ENCODE measurements at regions not wholly inside any gene's neighbourhood (a gene's known extent, or its start where the extent isn't known, plus 50 kb on each side); places are given as distances from the start of the nearest gene placed in this dataset.

DNA sequence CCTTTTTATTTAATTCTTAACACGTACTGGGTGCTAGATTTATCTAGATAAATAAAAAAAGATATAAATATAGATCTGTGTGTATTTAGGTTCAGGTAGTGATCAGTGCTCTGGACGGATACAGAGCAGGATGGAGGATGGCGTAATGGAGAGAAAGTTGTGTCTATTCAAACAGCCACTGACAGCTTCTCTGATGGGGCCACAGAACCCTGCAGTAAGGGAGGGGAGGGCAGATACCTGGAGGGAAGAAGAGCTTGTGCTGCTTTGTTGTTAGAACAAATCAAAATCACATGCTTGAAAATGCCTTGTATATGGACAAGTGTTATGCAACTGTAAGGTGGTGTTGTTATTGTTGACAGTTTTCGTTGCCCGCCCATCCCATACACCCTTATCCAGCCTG lies 170.2 kb downstream of the UTP18 start:
- no peak for TF ChIP-seq EP300 (IDR thresholded peaks at IDR 0.05)
- TF ChIP-seq, protein P1, sequence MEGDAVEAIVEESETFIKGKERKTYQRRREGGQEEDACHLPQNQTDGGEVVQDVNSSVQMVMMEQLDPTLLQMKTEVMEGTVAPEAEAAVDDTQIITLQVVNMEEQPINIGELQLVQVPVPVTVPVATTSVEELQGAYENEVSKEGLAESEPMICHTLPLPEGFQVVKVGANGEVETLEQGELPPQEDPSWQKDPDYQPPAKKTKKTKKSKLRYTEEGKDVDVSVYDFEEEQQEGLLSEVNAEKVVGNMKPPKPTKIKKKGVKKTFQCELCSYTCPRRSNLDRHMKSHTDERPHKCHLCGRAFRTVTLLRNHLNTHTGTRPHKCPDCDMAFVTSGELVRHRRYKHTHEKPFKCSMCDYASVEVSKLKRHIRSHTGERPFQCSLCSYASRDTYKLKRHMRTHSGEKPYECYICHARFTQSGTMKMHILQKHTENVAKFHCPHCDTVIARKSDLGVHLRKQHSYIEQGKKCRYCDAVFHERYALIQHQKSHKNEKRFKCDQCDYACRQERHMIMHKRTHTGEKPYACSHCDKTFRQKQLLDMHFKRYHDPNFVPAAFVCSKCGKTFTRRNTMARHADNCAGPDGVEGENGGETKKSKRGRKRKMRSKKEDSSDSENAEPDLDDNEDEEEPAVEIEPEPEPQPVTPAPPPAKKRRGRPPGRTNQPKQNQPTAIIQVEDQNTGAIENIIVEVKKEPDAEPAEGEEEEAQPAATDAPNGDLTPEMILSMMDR (IDR thresholded peaks at IDR 0.05) = no peak
- no peak for TF ChIP-seq POLR2A (IDR thresholded peaks at IDR 0.05)
- TF ChIP-seq POLR2AphosphoS5 (IDR thresholded peaks at IDR 0.05) = no peak
